ENCODE measurements at regions not wholly inside any gene's neighbourhood (a gene's known extent, or its start where the extent isn't known, plus 50 kb on each side); places are given as distances from the start of the nearest gene placed in this dataset.

DNA sequence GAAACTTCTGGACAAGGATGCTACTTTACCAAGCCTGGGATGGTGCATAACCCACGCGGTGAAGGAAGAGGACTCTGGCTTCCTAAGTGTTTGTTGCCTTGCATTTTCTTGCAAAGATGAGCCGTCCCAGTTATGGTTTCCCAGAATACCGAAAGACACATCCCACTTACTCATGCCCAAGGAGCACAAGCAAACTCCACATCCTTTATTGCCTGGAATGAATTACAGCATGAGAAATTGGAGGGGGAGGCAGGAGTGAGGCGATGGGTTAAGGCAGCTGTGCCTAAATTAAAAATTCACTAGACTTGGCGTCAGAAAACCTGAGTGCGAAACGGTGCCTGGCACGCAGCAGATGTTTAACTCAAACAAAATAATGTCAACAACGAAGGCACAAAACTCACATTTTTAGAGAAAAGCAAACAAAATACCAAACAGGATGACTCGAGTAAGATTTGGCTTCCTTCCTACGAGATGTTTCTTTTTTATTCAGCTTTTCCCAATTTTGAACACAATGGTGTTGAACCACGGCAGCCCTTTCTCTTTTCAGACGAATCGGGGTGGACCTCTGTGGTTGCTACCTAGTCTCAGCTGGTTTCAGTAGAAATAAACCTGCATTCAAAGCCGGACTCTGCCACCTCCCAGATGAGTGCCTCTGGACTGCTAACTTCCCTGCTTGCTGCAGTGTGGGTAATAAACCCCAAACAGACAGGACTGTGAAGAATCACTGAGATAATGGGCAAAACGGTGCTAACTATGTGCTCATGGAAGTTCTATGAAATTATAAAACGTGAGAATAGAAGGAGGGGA lies 100.3 kb upstream of the NCK2 start:
- peaks cover 25% of the 10 kb centered on the region for H3K27me3 Mint-ChIP-seq
- Histone ChIP-seq H3K4me2 (replicated peaks; ENCODE audit: low read depth, low read length, poor library complexity, severe bottlenecking) (no peak overlapping the region), H3K79me2 (ENCODE audit: control insufficient read depth, insufficient read depth, low read length) (no peaks in the 10 kb centered on the region), H3K27me3 (replicated peaks in 1 of 4; ENCODE audit: control extremely low read depth in 1 of 4, control insufficient read depth in 3 of 4, insufficient read depth in 4 of 4, low read length in 3 of 4) (peaks cover 0 to 3% (median 0%) of the 10 kb centered on the region in 4 experiments), H3K4me3 (ENCODE audit: control extremely low read depth in 1 of 5, extremely low read depth in 1 of 5, insufficient read depth in 1 of 5, low read depth in 2 of 5, low read length in 4 of 5) (no peak overlapping the region), H3K36me3 (replicated peaks in 1 of 2; ENCODE audit: control extremely low read depth in 1 of 2, control insufficient read depth in 1 of 2, extremely low read depth in 1 of 2, insufficient read depth in 2 of 2, low read length in 1 of 2) (no peaks in the 10 kb centered on the region), H3K9ac (ENCODE audit: low read length) (no peak overlapping the region), H3K27ac (ENCODE audit: low read length in 2 of 2) (no peak overlapping the region), H4K20me1 (ENCODE audit: control insufficient read depth, insufficient read depth, low read length, poor library complexity, severe bottlenecking) (no peaks in the 10 kb centered on the region), H2AFZ (ENCODE audit: insufficient read depth, low read depth, low read length, poor library complexity, severe bottlenecking) (no peak overlapping the region), H3K9me3 (ENCODE audit: control extremely low read depth in 1 of 3, control insufficient read depth in 2 of 3, insufficient read depth in 1 of 3, low read length in 2 of 3) (peaks cover 0 to 8% (median 2%) of the 10 kb centered on the region in 3 donors), H3K4me1 (ENCODE audit: control insufficient read depth in 2 of 2, insufficient read depth in 2 of 2, low read length in 2 of 2) (no peaks in the 10 kb centered on the region)
- intact Hi-C loops (cut with micrococcal nuclease) = no loop called here
- H3K9me3 Mint-ChIP-seq (ENCODE audit: insufficient read depth) = peaks cover 1% of the 10 kb centered on the region
- ChIA-PET POLR2A (no interaction called here), CTCF (no interaction called here)
- peaks cover 4% of the 10 kb centered on the region for H3K4me1 Mint-ChIP-seq
- ATAC-seq (ENCODE audit: low read depth) (no peak), DNase-seq (no peak)
- TF ChIP-seq, protein P1, sequence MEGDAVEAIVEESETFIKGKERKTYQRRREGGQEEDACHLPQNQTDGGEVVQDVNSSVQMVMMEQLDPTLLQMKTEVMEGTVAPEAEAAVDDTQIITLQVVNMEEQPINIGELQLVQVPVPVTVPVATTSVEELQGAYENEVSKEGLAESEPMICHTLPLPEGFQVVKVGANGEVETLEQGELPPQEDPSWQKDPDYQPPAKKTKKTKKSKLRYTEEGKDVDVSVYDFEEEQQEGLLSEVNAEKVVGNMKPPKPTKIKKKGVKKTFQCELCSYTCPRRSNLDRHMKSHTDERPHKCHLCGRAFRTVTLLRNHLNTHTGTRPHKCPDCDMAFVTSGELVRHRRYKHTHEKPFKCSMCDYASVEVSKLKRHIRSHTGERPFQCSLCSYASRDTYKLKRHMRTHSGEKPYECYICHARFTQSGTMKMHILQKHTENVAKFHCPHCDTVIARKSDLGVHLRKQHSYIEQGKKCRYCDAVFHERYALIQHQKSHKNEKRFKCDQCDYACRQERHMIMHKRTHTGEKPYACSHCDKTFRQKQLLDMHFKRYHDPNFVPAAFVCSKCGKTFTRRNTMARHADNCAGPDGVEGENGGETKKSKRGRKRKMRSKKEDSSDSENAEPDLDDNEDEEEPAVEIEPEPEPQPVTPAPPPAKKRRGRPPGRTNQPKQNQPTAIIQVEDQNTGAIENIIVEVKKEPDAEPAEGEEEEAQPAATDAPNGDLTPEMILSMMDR (IDR thresholded peaks at IDR 0.05) = no peak
- TF ChIP-seq EZH2 (IDR thresholded peaks at IDR 0.05; ENCODE audit: borderline replicate concordance, insufficient read depth, low read depth, low read length, poor library complexity, severe bottlenecking) = no peak
- no peak overlapping the region for H3K27ac Mint-ChIP-seq
- WGBS (ENCODE audit: insufficient coverage) = 84% methylated on average over 15 of the region's 18 CpGs
- H3K4me3 Mint-ChIP-seq = no peak overlapping the region

DNA sequence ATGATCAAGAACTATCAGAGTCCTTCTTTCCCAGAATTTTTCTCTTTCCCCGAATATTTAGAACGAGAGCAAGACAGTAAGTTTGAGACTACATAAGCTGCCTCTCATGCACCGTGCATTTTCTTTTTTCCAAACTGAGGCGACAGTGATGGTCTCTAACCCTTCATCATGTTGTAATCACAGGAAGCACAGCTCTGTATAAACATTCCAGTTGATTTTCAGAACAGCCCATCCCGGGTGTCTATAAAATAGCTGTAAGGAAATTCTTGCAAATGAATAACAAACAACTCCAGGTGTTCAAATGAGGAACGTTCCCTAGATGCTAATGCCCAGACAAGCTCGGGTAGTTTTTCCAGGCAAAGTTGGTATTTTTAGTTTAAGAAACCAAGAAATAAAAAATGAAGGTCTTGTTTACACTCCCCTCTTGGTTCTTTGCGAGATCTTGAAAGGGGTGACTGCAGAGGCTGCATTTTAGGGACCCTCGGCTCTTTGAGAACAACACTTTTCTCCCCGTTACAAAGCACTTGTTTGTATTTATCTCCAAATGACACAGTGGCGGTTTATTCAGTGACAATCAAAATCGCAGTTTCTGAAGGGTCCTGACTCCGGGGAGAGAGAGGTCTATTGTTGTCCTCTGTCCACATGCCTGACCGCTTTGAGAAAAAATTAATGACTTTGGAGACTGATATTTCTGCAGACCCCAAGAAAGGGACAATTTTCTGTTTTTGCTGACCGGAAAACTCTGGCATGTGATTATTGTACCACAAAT lies 101.1 kb upstream of the NCK2 start:
- TF ChIP-seq, protein P1 (IDR thresholded peaks at IDR 0.05) = no peak
- H4K20me1 ChIP-seq (ENCODE audit: control insufficient read depth, insufficient read depth, low read length, poor library complexity, severe bottlenecking) = no peaks in the 10 kb centered on the region
- Mint-ChIP-seq H3K27me3 (peaks cover 20% of the 10 kb centered on the region), H3K4me1 (peaks cover 4% of the 10 kb centered on the region), H3K27ac (no peak overlapping the region), H3K9me3 (ENCODE audit: insufficient read depth) (peaks cover 1% of the 10 kb centered on the region), H3K4me3 (no peak overlapping the region)
- no peak overlapping the region for H3K27ac ChIP-seq (ENCODE audit: low read length in 2 of 2)
- intact Hi-C loops (cut with micrococcal nuclease) = no loop called here
- no peak overlapping the region for H3K4me3 ChIP-seq (ENCODE audit: control extremely low read depth in 1 of 5, extremely low read depth in 1 of 5, insufficient read depth in 1 of 5, low read depth in 2 of 5, low read length in 4 of 5)
- no peaks in the 10 kb centered on the region for H3K36me3 ChIP-seq (replicated peaks in 1 of 2; ENCODE audit: control extremely low read depth in 1 of 2, control insufficient read depth in 1 of 2, extremely low read depth in 1 of 2, insufficient read depth in 2 of 2, low read length in 1 of 2)
- no peaks in the 10 kb centered on the region for H3K27me3 ChIP-seq (replicated peaks in 1 of 4; ENCODE audit: control extremely low read depth in 1 of 4, control insufficient read depth in 3 of 4, insufficient read depth in 4 of 4, low read length in 3 of 4)
- H3K9ac ChIP-seq (ENCODE audit: low read length) = no peak overlapping the region
- H3K79me2 ChIP-seq (ENCODE audit: control insufficient read depth, insufficient read depth, low read length) = no peaks in the 10 kb centered on the region
- no peak overlapping the region for H3K4me2 ChIP-seq (replicated peaks; ENCODE audit: low read depth, low read length, poor library complexity, severe bottlenecking)
- DNase-seq (no peak), ATAC-seq (ENCODE audit: low read depth) (no peak)
- H3K4me1 ChIP-seq (ENCODE audit: control insufficient read depth in 2 of 2, insufficient read depth in 2 of 2, low read length in 2 of 2) = no peaks in the 10 kb centered on the region
- CTCF ChIA-PET = interaction anchor here (0.7 kb wide), 1 partner anchor 48 kb away, joined by 3 read pairs; no protein-coding TSS in a partner anchor
- POLR2A ChIA-PET = no interaction called here
- H2AFZ ChIP-seq (ENCODE audit: insufficient read depth, low read depth, low read length, poor library complexity, severe bottlenecking) = no peak overlapping the region
- peaks cover 0 to 5% (median 0%) of the 10 kb centered on the region in 3 donors for H3K9me3 ChIP-seq (ENCODE audit: control extremely low read depth in 1 of 3, control insufficient read depth in 2 of 3, insufficient read depth in 1 of 3, low read length in 2 of 3)
- WGBS (ENCODE audit: insufficient coverage) = 92% methylated on average over 9 of the region's 15 CpGs
